ENCODE measurements at regions not wholly inside any gene's neighbourhood (a gene's known extent, or its start where the extent isn't known, plus 50 kb on each side); places are given as distances from the start of the nearest gene placed in this dataset.

GRCh38 chr9:78441822-78442431 lies 145.0 kb downstream of the PSAT1 start:
- Histone ChIP-seq H2BK15ac (ENCODE audit: low read length) (no peak overlapping the region), H3K79me1 (ENCODE audit: low read depth, low read length) (no peaks in the 10 kb centered on the region), H4K5ac (ENCODE audit: insufficient read length, low read depth, low read length) (no peak overlapping the region), H3K14ac (ENCODE audit: insufficient read length) (no peak overlapping the region), H3K4me1 (replicated peaks in 1 of 4; ENCODE audit: control insufficient read depth in 3 of 4, insufficient read depth in 4 of 4, low read length in 3 of 4) (peaks cover 7 to 23% (median 17%) of the 10 kb centered on the region in 4 experiments), H3K36me3 (ENCODE audit: control insufficient read depth in 2 of 4, insufficient read depth in 4 of 4, low read length in 3 of 4) (peaks cover 0 to 6% (median 0%) of the 10 kb centered on the region in 4 experiments; a peak in 2 of 8 replicates), H4K20me1 (replicated peaks in 1 of 2; ENCODE audit: control insufficient read depth in 1 of 2, insufficient read depth in 2 of 2, low read length in 2 of 2) (no peaks in the 10 kb centered on the region), H3K27ac (ENCODE audit: low read depth, low read length) (no peak overlapping the region), H2BK120ac (replicated peaks; ENCODE audit: low read depth, low read length) (no peak overlapping the region), H2AK5ac (ENCODE audit: low read depth, low read length) (no peak overlapping the region), H3K4me3 (ENCODE audit: extremely low read depth in 1 of 4, insufficient read depth in 2 of 4, low read depth in 3 of 4, low read length in 4 of 4) (no peak overlapping the region), H2BK20ac (ENCODE audit: low read length) (no peak overlapping the region), H2AFZ (ENCODE audit: low read length) (no peak overlapping the region), H3K23me2 (ENCODE audit: low read depth, low read length) (no peaks in the 10 kb centered on the region), H3K9me3 (ENCODE audit: insufficient read depth in 2 of 2, low read depth in 1 of 2, low read length in 1 of 2) (peaks cover 0 to 8% of the 10 kb centered on the region in 2 experiments; a peak in 1 of 4 replicates), H3K9ac (replicated peaks in 1 of 4; ENCODE audit: extremely low read depth in 1 of 4, low read depth in 3 of 4, low read length in 3 of 4) (no peak overlapping the region), H4K91ac (replicated peaks; ENCODE audit: insufficient read length, low read length) (no peak overlapping the region), H3K18ac (ENCODE audit: extremely low read depth, low read length) (no peak overlapping the region), H4K8ac (ENCODE audit: extremely low read depth, insufficient read depth, low read length) (no peak overlapping the region), H3K27me3 (replicated peaks in 1 of 4; ENCODE audit: control insufficient read depth in 3 of 4, extremely low read depth in 1 of 4, insufficient read depth in 3 of 4, low read length in 3 of 4) (no peaks in the 10 kb centered on the region), H3K4me2 (ENCODE audit: insufficient read depth in 1 of 2, low read depth in 2 of 2, low read length in 2 of 2) (no peak overlapping the region), H3K56ac (replicated peaks; ENCODE audit: insufficient read length, low read depth, low read length) (no peak overlapping the region), H2BK12ac (ENCODE audit: low read depth, low read length) (no peak overlapping the region), H2BK5ac (ENCODE audit: low read depth, low read length) (no peak overlapping the region), H3K4ac (replicated peaks; ENCODE audit: insufficient read length, low read depth, low read length) (no peak overlapping the region), H3K79me2 (ENCODE audit: control insufficient read depth in 1 of 2, insufficient read depth in 2 of 2, low read length in 2 of 2) (no peaks in the 10 kb centered on the region), H3K23ac (ENCODE audit: insufficient read length) (no peak overlapping the region)
- no peak for TF ChIP-seq POLR2A (IDR thresholded peaks at IDR 0.05; ENCODE audit: control extremely low read depth in 1 of 2, low read depth in 2 of 2, low read length in 2 of 2)
- TF ChIP-seq ZNF274 (IDR thresholded peaks at IDR 0.05; ENCODE audit: borderline replicate concordance, extremely low read depth, low read length) = no peak
- TF ChIP-seq RAD21 (IDR thresholded peaks at IDR 0.05 in 1 of 2, conservative IDR thresholded peaks at IDR 0.05 in 1 of 2; ENCODE audit: low read depth in 2 of 2, low read length in 2 of 2) = no peak
- TF ChIP-seq, protein P1, sequence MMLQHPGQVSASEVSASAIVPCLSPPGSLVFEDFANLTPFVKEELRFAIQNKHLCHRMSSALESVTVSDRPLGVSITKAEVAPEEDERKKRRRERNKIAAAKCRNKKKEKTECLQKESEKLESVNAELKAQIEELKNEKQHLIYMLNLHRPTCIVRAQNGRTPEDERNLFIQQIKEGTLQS (IDR thresholded peaks at IDR 0.05; ENCODE audit: insufficient read depth, low read depth, low read length) = no peak
- TF ChIP-seq, protein P2, sequence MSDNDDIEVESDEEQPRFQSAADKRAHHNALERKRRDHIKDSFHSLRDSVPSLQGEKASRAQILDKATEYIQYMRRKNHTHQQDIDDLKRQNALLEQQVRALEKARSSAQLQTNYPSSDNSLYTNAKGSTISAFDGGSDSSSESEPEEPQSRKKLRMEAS (IDR thresholded peaks at IDR 0.05) = no peak
- WGBS, 2 experiments (ENCODE audit: extremely low coverage in 1 of 2, insufficient coverage in 1 of 2, insufficient read length in 1 of 2, insufficient replicate concordance in 2 of 2, low coverage in 1 of 2, low lambda C conversion rate in 2 of 2, missing lambda C conversion rate in 1 of 2) = 97% methylated on average over 45 of the region's 46 CpGs; no CpG with 5 or more reads in 1 of the 2 experiments
- no peak for DNase-seq (ENCODE audit: low read depth in 1 of 2, low spot score in 2 of 2)
- CTCF ChIA-PET (ENCODE audit: partially characterized antibody) = interaction anchor here (0.8 to 1.5 kb wide), 7 partner anchors 28 to 354 kb away, joined by 3 to 4 read pairs (median 3); no protein-coding TSS in a partner anchor
- no peak for FAIRE-seq
- POLR2A ChIA-PET (ENCODE audit: partially characterized antibody) = interaction anchor here (0.5 kb wide), 2 partner anchors 10 to 40 kb away, joined by 3 read pairs; no protein-coding TSS in a partner anchor
